ENCODE measurements at regions not wholly inside any gene's neighbourhood (a gene's known extent, or its start where the extent isn't known, plus 50 kb on each side); places are given as distances from the start of the nearest gene placed in this dataset.
"Not testable (repeated sequence)": the region's sequence is repeated elsewhere in the genome, so short reads cannot be mapped to it uniquely, and the experiment has no call there.

DNA sequence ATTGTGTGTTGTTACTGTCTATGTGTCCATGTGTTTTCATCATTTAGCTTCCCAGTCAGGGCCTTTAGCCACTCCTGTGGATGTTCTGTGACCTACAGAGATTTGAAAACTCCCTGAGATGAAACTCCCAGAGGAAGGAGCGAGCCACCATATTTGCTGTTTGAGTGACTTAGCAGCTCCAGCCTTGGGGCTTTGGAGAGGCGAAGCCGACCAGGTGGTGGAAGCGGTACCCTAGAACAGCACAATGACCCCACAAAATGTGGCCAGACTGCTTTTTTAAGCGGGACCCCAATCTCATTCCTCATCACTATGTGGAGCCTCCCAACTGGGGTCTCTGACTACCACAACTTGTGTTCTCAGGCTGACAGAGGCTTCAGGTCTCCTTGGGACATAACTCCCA, 323.9 kb upstream of the KCND2 start:
- TF ChIP-seq, protein P1, sequence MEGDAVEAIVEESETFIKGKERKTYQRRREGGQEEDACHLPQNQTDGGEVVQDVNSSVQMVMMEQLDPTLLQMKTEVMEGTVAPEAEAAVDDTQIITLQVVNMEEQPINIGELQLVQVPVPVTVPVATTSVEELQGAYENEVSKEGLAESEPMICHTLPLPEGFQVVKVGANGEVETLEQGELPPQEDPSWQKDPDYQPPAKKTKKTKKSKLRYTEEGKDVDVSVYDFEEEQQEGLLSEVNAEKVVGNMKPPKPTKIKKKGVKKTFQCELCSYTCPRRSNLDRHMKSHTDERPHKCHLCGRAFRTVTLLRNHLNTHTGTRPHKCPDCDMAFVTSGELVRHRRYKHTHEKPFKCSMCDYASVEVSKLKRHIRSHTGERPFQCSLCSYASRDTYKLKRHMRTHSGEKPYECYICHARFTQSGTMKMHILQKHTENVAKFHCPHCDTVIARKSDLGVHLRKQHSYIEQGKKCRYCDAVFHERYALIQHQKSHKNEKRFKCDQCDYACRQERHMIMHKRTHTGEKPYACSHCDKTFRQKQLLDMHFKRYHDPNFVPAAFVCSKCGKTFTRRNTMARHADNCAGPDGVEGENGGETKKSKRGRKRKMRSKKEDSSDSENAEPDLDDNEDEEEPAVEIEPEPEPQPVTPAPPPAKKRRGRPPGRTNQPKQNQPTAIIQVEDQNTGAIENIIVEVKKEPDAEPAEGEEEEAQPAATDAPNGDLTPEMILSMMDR (conservative IDR thresholded peaks at IDR 0.05; ENCODE audit: low read depth, low read length): no peak
- DNase-seq (ENCODE audit: low read depth): no peak
- H3K4me3 ChIP-seq (ENCODE audit: low read length): no peak overlapping the region

DNA sequence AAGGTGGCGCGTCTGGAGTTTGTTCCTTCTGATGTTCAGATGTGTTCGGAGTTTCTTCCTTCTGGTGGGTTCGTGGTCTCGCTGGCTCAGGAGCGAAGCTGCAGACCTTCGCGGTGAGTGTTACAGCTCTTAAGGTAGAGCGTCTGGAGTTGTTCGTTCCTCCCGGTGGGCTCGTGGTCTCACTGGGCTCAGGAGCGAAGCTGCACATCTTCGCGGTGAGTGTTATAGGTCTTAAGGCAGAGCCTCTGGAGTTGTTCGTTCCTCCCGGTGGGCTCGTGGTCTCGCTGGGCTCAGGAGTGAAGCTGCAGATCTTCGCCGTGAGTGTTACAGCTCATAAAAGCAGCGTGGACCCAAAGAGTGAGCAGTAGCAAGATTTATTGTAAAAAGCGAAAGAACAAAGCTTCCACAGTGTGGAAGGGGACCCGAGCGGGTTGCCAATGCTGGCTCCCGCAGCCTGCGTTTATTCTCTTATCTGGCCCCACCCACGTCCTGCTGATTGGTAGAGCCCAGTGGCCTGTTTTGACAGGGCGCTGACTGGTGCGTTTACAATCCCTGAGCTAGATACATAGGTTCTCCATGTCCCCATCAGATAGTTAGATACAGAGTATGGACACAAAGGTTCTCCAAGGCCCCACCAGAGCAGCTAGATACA, 322.5 kb upstream of the KCND2 start:
- not testable (repeated sequence) for H3K4me3 ChIP-seq (ENCODE audit: low read length); DNase-seq (ENCODE audit: low read depth)

DNA sequence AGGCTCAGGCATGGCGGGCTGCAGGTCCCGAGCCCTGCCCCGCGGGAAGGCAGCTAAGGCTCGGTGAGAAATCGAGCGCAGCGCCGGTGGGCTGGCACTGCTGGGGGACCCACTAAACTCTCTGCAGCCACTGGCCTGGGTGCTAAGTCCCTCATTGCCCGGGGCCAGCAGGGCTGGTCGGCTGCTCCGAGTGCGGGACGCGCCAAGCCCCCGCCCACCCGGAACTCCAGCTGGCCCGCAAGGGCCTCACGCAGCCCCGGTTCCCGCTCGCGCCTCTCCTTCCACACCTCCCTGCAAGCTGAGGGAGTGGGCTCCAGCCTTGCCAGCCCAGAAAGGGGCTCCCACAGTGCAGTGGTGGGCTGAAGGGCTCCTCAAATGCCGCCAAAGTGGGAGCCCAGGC, 321.4 kb upstream of the KCND2 start:
- H3K4me3 ChIP-seq (ENCODE audit: low read length); DNase-seq (ENCODE audit: low read depth): not testable (repeated sequence)

DNA sequence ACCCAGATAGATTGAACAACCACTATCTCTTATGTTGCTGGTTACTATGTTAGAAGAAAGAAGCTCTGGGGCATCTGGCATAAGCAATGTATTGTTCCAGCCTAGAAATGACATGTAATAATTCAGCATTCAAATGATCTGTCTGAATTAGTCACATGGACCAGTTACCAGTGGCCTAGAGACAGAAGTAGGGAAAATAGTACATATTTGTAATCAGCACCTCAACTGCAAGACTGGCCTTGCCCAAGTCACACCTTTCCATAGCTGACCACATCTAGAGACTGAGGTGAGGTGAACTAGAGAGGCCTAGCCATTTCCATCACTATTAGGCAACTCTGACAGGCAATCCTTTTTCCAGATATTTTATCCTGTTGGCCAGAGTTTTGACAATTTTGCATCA, 315.6 kb upstream of the KCND2 start:
- TF ChIP-seq, protein P1 (conservative IDR thresholded peaks at IDR 0.05; ENCODE audit: low read depth, low read length): no peak
- no peak for DNase-seq (ENCODE audit: low read depth)
- H3K4me3 ChIP-seq (ENCODE audit: low read length): no peak overlapping the region

DNA sequence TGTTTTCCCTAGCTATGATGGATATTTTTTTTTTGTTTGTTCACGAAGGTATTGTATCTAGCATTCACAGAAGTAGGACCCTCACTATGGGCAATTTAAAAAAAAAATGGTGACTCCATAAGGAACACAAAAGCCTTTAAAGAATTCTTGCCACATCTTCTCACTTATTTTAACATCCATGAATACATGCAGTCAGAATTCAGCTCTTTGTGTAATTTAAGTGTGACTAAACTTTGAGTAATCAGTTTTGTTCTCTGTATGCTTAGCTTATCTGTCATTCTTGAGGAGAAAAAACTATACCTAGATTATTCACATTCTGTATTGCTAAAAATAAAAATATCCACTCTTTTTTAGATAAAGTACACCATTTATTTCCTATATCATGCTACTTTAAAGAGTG, 313.2 kb upstream of the KCND2 start:
- no peak for DNase-seq (ENCODE audit: low read depth)
- TF ChIP-seq, protein P1 (conservative IDR thresholded peaks at IDR 0.05; ENCODE audit: low read depth, low read length): no peak

DNA sequence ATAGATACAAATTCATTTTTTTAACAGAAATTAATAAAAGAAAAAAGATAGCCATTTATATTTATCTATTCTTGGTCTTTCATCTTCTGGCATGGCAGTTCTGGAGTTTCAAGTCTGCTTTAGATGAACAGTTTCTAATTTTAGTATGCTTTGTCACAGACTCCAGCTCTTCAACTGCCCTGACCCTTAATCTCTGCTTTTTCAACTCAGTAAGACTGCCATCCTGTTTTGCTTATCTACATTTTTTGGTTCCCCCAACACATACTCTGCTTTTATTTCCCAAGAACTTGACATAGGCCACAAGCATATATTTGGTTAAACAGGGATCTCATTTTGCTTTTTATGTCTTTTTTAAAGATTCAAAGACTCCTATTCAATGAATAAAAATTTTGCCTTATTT, 309.3 kb upstream of the KCND2 start:
- TF ChIP-seq, protein P1 (conservative IDR thresholded peaks at IDR 0.05; ENCODE audit: low read depth, low read length): no peak
- no peak for DNase-seq (ENCODE audit: low read depth)
- no peak overlapping the region for H3K4me3 ChIP-seq (ENCODE audit: low read length)

More for the DNA sequence above, 313.2 kb upstream of the KCND2 start:
- no peak overlapping the region for H3K4me3 ChIP-seq (ENCODE audit: low read length)

DNA sequence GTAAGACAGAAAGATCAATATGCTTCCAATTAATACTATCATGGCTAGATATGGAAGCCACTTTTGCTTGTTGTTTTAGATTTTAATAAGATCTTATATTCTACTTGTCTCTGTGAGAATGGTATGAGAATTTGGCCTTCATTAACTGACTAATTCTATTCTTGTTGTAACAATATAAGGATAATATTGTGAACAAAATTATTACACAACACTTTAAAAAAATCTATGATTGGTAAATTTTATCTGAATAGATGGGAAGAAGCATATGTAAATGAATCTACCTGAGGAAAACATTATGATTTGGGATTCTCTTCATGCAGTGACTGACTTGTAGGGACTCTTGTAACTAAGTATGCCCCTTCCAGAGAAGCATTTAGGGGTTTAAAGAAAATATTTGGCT, 308.9 kb upstream of the KCND2 start:
- no peak overlapping the region for H3K4me3 ChIP-seq (ENCODE audit: low read length)
- TF ChIP-seq, protein P1 (conservative IDR thresholded peaks at IDR 0.05; ENCODE audit: low read depth, low read length): no peak
- DNase-seq (ENCODE audit: low read depth): no peak

DNA sequence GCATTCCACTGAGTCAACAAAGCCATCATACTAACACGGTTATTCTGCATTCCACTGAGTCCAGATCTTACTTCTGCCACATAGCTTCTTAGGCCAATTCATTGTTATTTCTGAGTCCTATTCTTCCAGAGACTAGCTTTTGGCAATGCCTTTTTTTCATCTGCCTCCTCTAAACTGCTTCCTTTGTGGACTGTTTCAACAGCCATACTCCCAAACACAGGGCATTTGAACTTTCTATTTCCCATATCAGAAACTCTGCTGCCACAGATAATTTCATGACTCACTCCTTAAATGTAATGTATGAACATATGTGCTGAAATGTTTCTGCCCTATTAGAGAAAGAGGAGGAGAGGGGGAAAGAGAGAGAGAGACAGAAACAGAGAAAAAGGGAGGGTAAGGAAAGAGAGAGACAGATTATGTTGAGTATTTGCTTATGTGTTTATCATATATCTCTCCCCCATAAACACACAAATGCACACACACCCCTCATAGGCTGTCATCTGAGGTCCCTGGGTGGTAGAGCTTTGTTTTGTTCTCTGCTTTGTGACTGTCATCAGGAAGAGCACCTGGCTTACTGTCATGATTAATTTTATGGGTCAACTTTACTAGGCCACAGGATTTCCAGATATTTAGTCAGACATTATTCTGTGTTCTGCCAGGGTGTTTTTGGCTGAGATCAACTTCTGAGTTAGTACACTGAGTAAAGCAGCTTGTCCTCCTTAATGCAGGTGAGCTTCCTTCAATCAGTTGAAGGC, 308.0 kb upstream of the KCND2 start:
- TF ChIP-seq, protein P1 (conservative IDR thresholded peaks at IDR 0.05; ENCODE audit: low read depth, low read length): no peak
- no peak for DNase-seq (ENCODE audit: low read depth)

More for the DNA sequence above, 308.0 kb upstream of the KCND2 start:
- no peak overlapping the region for H3K4me3 ChIP-seq (ENCODE audit: low read length)

Measured in retinal pigment epithelial cell (primary cell).